Dedifferentiated amniotic fluid mesenchymal stem cell (primary cell): ENCODE measurements at regions not wholly inside any gene's neighbourhood (a gene's known extent, or its start where the extent isn't known, plus 50 kb on each side); places are given as distances from the start of the nearest gene placed in this dataset.
"Not testable (repeated sequence)": the region's sequence is repeated elsewhere in the genome, so short reads cannot be mapped to it uniquely, and the experiment has no call there.

ENCODE experiments used
- DNase-seq: peaks from one replicate; pipeline ENCODE4 v3.0.0-alpha.2; 2016; ENCODE audit errors: extremely low spot score

DNA sequence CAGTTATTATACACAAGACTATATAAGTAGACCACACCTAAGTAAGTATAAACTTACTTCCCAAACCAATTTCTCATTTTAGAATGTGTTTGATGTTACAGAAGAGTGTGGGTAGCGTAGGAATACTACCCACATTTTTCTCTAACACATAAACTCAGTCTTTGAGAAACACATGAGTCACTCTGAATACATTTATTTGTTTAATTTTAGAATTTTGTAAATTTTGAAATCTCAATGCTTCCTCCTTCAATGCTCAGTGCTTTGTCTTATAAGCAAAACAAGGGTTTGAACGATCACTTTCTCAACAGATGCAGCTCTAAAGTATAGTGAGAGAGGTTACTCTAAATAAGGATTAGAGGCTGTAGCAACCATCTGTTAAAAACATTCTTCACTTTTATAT lies 700.8 kb downstream of the SI start:
- no peak for DNase-seq

DNA sequence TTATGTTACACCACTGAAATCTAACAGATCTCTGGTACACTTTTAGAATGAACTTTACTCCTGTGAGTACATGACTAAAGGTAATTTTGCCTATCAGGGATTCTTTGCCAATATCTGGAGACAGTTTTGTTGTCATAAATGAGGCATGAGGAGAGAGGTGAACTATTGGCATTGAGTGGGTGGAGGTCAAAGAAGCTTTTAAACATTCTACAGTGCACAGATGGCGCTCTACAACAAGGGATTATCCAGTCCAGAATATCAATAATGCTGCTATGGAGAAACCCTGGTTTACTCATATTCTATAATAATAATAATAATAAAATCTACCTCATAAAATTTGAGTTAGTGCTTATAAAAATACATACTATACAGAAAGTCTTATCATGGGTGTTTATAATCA lies 702.3 kb downstream of the SI start:
- DNase-seq, result no peak

DNA sequence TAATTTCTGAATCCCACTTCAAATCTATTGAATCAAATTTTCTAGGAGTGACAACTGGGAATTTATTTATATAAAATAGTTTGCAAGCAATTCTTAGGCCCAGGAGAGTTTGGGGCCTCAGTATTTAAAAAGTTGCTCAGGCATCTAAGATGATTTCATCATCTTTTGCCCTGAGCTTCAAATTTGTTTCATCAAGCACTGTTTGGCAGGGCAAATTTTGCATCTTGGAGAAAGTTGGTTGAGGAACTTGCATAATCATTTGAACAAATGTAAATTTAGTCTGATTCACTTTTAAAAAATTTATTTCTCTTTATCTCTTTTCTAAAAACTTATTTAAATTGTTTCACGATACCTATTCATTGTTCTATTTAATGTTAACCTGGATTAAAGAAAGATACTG lies 702.8 kb downstream of the SI start:
- DNase-seq, result peak; percentile 81

DNA sequence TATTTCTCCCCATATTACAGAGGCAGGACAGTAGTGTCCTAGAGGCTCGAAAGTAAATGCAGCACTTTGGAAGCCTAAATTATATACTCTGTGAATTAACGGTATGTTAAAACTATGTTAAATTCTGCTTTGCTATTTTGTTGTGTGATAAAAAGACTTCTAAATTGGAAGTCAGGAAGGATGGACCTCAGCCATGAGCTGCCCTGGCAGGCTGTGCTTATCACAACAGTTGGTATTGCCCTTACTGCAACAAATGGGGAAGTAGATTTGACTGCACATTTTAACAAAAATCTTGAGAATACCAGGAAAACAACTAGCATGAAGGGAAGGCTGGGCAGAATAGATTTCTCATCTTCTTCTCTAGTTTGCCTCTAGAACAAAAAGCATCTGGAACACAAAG lies 706.6 kb downstream of the SI start:
- no peak for DNase-seq

DNA sequence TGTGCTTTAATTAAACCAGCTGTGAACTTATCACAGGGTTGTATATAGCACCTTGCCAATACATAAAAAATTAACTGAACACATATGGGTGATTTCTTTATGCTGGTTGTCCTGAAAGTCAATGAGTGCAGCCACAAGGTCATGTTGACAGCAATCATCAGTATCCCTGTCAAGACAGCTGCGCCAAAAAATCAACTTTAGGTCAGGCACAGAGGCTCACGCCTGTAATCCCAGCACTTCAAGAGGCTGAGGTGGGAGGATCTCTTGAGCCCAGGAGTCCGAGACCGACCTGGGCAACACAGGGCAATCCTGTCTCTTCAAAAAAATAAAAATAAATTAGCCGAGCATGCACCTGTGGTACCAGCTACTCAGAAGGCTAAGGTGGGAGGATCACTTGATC lies 707.3 kb downstream of the SI start:
- no peak for DNase-seq

DNA sequence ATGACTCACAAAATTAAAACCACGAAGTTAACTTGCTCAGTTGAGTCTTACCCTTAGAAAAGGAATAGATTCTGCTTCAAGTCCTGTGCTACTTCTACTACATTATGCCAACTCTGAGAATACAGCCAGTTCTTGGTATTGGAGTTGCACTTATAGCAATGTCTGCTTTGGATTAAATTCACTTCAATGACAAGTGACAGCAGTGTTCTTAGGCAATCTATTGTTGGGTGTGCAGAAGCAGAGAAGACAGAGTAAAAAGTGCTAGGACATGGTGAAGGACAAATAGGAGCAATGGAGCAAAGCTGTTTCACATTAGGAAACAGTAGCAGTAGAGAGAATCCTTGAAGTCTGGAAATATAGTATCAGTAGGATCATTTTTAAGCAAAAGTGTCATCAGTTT lies 713.1 kb downstream of the SI start:
- no peak for DNase-seq

DNA sequence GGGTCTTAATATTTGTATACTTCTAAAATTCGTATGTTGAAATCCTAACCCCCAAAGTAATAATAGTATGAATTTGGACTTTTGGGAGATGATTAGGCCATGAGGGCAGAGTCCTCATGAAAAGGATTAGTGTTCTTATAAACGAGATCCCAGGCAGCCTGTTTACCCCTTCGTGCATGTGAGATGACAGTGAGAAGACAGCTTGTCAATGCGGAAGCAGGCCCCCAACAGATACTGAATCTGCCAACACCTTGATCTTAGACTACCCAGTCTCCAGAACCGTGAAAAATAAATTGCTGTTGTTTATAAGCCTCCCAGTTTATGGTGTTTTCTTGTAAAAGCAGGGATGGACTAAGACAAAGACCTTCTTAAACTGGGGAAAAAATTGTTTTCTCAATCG lies 714.2 kb downstream of the SI start:
- no peak for DNase-seq

DNA sequence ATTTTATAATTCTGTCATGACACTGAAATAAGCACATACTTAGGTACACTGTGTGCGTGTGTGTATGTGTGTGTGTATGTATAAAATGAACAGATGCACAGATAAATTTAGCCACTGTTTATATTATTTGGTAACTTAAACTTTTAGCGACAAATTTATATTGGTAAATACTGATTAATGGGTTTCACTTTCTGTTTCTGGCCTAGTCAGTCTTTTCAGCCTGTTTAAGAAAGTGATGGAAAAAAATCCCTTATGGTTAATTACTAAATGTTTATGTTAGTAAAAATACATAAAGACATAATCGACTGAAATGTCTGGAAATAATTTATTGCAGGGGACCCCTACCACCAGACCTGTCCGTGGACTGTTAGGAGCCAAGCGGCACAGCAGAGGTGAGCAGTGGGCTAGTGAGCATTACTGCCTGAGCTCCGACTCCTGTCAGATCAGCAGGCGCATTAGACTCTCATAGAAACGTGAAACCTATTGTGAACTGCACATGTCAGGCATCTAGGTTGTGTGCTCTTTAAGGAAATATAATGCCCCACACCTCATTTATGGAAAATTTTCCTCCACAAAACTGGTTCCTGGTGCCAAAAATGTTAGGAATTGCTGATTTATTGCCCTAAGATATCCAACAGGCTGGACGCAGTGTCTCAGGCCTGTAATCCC lies 717.4 kb downstream of the SI start:
- no peak for DNase-seq

DNA sequence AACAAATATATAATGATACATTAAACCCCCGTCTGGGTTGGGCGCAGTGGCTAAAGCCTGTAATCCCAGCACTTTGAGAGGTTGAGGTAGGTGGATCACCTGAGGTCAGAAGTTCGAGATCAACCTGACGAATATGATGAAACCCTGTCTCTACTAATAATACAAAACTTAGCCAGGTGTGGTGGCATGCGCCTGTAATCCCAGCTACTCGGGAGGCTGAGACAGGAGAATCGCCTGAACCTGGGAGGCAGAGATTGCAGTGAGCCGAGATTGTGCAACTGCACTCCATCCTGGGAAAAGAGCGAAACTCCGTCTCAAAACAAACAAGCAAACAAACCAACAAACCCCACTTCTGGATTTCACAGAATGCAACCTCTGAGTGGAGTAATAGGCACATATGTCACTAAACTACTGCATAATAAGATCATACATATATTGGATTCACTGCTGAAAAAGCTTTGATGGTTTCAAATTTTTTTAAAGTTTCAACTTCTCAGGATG lies 718.2 kb downstream of the SI start:
- DNase-seq, result no peak

DNA sequence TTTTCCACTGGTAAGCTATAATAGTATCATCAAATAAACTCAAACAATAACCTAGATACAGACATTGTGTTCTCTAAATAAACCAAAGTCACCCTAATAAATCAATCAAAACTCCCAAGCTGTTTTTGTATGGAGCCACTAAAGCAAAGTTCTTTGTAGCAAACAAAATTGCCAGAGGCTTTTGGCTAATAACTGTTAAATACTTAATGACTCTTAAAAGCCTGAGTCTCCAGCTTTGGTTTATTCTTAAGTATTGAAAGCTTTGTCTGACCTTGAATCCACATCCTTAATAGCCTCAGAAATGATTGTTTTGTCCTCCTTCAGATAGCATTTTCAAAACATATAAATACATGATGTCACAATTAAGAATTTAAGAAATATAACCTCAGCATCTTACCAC lies 725.3 kb downstream of the SI start:
- DNase-seq, result no peak

DNA sequence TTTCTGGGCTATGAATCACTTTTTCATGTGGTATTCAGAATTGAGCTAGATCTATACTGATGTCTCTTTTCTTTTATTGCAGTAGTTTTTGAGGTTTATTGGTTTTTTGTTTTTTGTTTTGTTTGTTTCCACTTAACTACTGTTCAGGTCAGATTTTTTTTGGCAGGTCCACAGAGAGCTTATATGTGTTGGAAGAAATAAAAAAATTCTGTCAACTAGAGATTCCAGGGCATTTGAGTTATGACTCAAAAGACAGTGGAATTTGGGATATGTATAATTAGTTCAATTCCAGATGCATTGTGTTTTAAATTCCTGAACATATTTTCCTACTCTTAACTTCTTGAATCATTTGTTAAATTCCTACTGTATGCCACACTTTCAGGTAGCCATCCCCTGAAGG lies 727.2 kb downstream of the SI start:
- DNase-seq, result peak; percentile 39

DNA sequence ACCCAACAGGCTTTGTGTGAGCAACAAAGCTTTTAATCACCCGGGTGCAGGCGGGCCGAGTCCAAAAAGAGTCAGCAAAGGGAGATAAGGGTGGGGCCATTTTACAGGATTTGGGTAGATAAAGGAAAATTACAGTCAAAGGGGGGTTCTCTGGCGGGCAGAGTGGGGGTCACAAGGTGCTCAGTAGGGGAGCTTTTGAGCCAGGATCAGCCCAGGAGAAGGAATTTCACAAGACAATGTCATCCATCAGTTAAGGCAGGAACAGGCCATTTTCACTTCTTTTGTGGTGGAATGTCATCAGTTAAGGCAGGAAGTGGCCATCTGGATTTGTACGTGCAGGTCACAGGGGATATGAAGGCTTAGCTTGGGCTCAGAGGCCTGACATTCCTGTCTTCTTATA lies 736.1 kb downstream of the SI start:
- not testable (repeated sequence) for DNase-seq

DNA sequence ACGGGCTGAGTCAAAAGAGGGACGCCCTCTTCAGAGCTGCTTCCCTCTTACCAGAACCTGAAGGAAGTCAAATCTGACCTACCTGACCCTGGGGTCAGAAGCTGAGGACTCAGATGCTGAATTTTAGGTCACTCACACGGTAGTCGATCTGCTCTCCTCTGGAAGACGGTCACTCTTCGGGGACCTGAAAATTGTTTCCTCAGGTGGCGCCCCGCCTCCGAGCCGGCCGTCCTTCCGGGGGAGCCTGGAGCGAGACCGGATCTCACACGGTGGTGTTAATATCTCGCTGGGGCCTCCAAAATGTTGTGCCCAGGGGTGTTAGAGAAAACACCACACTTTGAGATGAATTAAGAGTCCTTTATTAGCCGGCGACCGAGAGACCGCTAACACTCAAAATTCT lies 737.2 kb downstream of the SI start:
- no peak for DNase-seq

DNA sequence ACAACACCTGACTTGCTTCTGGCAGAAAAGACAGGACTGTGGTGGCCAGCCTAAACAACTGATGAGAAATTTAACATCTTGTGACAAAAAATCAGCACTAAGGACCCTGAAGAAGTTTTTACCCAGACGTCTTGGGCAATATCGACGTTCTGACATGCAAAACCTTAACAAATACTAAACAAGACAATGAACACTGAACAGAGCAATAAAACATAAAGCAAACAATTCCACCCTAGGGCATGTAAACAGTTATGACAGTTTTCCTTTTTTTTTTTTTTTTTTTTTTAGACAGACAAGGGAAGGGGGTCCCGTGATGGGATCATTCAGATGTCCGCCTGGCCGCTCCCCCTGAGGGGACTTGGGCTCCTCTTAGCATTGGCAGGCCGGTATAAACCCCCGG lies 738.0 kb downstream of the SI start:
- no peak for DNase-seq

DNA sequence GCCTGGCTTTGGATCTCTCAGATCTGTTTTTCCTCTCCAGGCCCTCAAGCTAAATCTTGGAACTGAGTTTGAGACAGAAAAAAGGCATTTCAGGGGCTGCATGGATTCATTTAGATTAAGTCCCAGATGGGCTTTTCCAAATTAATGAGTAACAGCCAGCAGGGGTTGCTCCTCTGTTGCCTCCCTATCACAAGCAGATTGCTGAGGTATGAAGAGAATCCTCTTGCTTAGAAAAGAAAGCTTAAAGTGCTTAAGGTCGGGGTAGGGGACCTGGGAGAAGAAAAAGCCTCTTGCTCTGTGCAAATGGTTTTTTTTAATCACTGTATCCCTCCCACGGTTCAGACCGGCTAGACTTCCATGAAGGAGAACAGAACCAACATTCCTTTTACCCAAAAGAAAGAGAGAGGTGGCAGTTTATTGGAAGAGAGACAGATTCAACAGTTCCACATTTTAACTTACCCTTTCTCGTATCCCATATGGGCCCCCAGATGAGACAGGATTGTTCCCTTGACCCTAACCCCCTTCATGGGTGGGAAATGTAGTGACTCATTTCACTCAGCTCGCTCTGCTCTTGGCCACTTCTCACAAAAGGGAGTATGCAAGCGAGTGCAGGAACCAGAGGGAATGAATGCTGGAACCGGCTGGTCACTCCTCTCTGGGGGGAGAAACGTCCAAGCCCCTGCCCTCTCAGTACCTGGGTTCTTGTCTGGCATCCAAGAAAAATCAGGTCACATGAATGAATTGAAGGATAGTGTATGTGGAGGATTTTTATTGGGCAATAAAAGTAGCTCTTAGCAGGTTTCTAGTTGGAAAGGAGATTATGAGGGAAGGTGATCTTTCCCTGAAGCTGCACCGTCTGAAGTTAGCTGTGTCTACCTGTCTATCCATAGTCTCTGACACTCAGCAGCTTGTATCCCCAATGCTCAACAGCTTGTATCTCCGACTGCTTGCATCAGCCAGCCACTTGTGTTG lies 745.2 kb downstream of the SI start:
- peak; percentile 55 for DNase-seq

DNA sequence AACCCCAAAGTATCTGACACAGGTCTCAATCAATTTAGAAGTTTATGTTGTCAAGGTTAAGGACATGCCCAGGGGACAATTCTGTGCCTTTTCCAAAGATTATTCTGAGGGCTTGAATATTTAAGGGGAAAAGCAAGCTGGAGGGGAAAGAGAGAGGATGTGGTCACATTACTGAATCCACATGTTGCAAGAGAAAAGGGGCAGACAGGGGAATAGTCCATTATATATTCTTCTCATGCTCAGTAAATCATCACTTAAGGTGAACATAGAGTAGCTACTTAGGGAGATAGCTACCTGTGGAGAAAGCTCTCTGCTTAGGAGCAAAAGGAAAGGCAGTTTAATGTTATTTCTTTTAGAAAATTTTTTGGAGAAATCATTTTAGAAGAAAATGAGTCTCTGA lies 751.6 kb downstream of the SI start:
- DNase-seq, result no peak

DNA sequence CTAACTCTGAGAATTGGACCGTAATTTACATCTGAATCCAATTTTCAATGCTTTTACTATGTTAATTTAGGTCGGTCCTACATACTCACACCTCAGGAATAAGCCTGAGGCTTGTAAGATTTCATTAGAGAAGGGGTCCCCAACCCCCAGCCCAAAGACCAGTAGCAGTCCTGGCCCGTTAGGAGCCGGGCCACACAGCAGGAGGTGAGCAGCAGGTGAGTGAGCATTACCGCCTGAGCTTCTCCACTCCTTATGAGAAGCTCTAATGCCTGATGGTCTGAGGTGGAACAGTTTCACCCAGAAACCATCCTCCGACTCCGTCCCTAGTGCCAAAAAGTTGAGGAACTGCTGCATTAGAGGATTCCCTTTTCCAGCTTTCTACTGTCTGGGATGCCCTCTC lies 757.3 kb downstream of the SI start:
- no peak for DNase-seq

DNA sequence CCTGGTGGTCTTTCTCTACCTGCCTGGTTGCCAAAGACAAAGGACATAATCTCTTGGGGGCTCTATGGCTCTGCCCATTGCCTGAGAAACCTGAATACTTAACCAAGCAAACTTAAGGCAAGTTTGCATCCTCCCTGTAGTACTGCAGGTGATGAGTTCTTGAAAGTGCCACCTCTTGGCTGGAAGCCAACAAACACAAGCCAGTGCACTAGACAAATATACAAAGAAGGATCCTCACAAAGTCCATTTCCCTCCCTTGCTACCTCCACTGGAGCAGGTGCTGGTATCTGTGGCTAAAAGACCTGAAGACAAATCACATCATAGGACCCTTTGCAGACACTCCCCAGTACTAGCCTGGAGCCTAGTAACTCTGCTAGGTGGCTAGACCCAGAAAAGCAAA lies 772.3 kb downstream of the SI start:
- DNase-seq, result no peak

DNA sequence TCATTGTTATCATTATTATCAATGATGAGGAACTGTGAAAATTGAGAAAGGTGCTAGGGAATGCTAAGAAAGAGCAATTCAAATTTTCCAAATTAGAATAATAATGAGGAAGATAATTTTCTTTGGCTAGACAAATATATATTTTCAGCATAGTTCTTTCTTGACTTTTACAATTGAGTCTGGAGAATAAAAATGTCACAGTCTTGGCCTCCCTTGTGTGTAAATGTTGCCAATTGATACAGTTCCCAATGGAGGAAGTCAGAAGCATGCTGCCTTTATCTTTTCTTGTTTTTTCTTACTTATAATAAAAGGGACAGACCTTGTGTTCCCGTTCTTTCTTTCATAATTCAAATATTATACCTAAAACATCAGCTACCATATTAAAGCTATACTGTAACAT lies 774.4 kb downstream of the SI start:
- no peak for DNase-seq

DNA sequence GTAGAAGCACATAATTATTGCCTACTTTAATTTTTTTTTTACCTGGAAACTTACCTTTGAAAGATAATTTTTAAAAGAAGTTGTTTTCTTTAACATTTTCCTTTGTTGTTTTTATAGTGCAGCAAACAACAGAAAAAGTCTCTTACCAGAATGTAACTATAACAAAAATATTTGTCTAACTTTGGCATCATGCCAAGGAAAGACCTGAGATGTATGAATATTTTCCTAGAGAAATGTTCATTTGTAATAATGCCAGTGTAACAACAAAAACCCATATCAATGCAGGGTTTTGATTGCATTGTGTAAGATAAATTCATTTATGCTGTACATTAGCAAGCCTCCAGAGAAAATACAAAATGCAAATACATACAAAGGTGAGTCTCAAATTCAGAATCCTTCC lies 775.7 kb downstream of the SI start:
- DNase-seq, result no peak

DNA sequence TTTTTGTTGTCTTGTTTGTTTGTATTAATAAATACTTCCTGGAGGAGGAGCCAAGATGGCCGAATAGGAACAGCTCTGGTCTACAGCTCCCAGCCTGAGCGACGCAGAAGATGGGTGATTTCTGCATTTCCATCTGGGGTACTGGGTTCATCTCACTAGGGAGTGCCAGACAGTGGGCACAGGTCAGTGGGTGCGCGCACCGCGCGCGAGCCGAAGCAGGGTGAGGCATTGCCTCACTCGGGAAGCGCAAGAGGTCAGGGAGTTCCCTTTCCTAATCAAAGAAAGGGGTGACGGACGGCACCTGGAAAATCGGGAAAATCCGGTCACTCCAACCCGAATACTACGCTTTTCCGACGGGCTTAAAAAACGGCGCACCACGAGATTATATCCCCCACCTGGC lies 786.8 kb downstream of the SI start:
- DNase-seq, result not testable (repeated sequence)

DNA sequence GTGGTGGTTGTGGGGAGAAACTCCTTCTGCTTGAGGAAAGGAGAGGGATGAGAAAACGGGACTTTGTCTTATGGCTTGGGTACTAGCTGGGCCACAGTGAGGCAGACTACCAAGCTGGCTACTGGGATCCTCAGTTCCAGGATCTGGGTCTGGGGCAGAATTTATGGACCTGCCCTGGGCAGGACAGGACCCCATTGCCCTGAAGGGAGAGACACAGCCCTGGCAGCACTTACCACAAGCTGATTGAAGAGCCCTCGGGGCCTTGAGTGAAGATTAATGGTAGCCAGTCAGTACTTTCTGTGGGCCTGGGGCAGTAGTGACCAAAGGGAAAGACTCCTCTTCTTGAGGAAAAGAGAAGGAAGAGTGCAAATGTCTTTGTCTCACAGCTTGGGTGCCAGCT lies 799.7 kb downstream of the SI start:
- no peak for DNase-seq

DNA sequence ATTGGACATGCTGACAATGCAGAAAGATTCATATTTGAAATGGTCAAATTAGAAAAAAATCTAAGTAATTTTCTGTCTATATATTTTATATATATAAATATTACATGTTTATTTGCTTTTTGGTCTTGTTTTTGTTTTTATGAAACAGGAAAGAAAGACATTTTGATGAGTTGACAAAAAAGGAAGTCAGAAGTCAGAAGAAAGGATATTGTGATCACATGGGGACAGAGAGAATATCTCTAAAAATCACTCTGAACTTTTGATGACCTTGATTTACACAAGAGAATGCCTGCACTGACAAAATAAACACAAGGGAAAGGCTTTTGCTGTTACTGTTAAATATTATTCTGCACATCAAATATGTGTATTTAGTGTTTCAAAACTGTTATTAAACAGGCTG lies 811.2 kb downstream of the SI start:
- no peak for DNase-seq
